DND-41 (cell line): ENCODE measurements at regions not wholly inside any gene's neighbourhood (a gene's known extent, or its start where the extent isn't known, plus 50 kb on each side); places are given as distances from the start of the nearest gene placed in this dataset.

ENCODE experiments used
- CTCF ChIP-seq: IDR thresholded peaks from 2 replicates; pipeline ENCODE4 v1.5.1; 2012; ENCODE audit warnings: borderline replicate concordance, low read length, moderate library complexity, mild to moderate bottlenecking; ENCODE audit not compliant: poor library complexity, severe bottlenecking; ENCODE audit errors: extremely low read depth
- EZH2 ChIP-seq: IDR thresholded peaks from 3 replicates; pipeline ENCODE4 v1.6.1; 2012; ENCODE audit warnings: borderline replicate concordance, low read depth, mild to moderate bottlenecking, moderate library complexity, low read length, inconsistent platforms; ENCODE audit not compliant: severe bottlenecking

GRCh38 chr17:70881093-70881492 lies 711.8 kb downstream of the KCNJ2 start:
- no peak for TF ChIP-seq EZH2
- TF ChIP-seq CTCF, result no peak
